K562 (cell line): ENCODE measurements at regions not wholly inside any gene's neighbourhood (a gene's known extent, or its start where the extent isn't known, plus 50 kb on each side); places are given as distances from the start of the nearest gene placed in this dataset.

Source experiments
- ATAC-seq: fragments of 200-7000 bp; cut with Tn5 transposase; 3 replicates; pipeline ENCODE4 v1.9.1; 2020; ENCODE audit warnings: moderate library complexity
- BruUV-seq: library from RNA; stranded (reverse); fragments of 400-500 nt; replicated peaks from 2 replicates; lab custom pipeline; 2021; lab: Mats Ljungman, UMichigan
- CTCF ChIA-PET: fragments of 300-600 bp; formaldehyde crosslinking; extraction: SDS; loops from one replicate; lab custom pipeline; 2021; ENCODE audit warnings: low intra/inter-chr PET ratio; lab: Yijun Ruan, JAX
- POLR2A ChIA-PET: fragments of 300-600, 350-650 bp; sonication (Branson Sonifier 250); formaldehyde crosslinking; extraction: SDS; loops from one replicate; lab custom pipeline; 2021; ENCODE audit warnings: antibody characterized with exemption, inconsistent platforms; lab: Yijun Ruan, JAX
- DNase-seq, 4 experiments: peaks; one replicate each; pipeline versions ENCODE4 v3.0.0 to v3.0.0-alpha.2; 2011 to 2018; ENCODE audit warnings: low spot score in 3 of 4, mixed read lengths in 3 of 4; ENCODE audit errors: extremely low read depth in 1 of 4
- FAIRE-seq: peaks from 2 replicates; lab custom pipeline; 2011; peaks lifted over from hg19 to GRCh38; lab: Jason Lieb, UNC
- H2AFZ ChIP-seq: 2 replicates; pipeline ENCODE4 v1.6.0; 2011; ENCODE audit warnings: low read depth, low read length, control low read depth, inconsistent platforms
- H3K27ac ChIP-seq: fragments of 200-600 bp; 3 replicates; pipeline ENCODE4 v1.8.0; 2011; ENCODE audit warnings: low read depth, mild to moderate bottlenecking, control low read depth, inconsistent platforms, low read length, moderate library complexity, mixed read lengths; ENCODE audit errors: extremely low read depth
- H3K27me3 ChIP-seq, 2 experiments: fragments of 300-600 bp in 1 of 2; 2 replicates in 1 of 2; 3 replicates in 1 of 2; pipeline versions ENCODE4 v1.6.0 to v1.8.0; 2011; ENCODE audit warnings: inconsistent platforms in 2 of 2, low read length in 2 of 2, mild to moderate bottlenecking in 1 of 2, mixed read lengths in 1 of 2, moderate library complexity in 1 of 2; ENCODE audit not compliant: control insufficient read depth in 2 of 2, insufficient read depth in 2 of 2
- H3K36me3 ChIP-seq: fragments of 300-600 bp; 3 replicates; pipeline ENCODE4 v1.8.0; 2011; ENCODE audit warnings: mild to moderate bottlenecking, low read length, inconsistent platforms; ENCODE audit not compliant: control insufficient read depth, insufficient read depth
- H3K4me1 ChIP-seq, 2 experiments: fragments of 200-600 bp in 1 of 2; replicated peaks in 1 of 2; 2 replicates in 1 of 2; 3 replicates in 1 of 2; pipeline versions ENCODE4 v1.5.1 to v1.8.0; 2011; ENCODE audit warnings: inconsistent platforms in 2 of 2, low read length in 2 of 2, mild to moderate bottlenecking in 1 of 2, mixed read lengths in 1 of 2, moderate library complexity in 1 of 2; ENCODE audit not compliant: control insufficient read depth in 2 of 2, insufficient read depth in 2 of 2
- H3K4me2 ChIP-seq: 2 replicates; pipeline ENCODE4 v1.6.1; 2011; ENCODE audit warnings: low read length, control low read depth, inconsistent platforms, mixed read lengths; ENCODE audit not compliant: insufficient read depth
- H3K4me3 ChIP-seq: fragments of 200-600 bp; sonication (generic), shearing (Covaris generic); 2 replicates; pipeline ENCODE4 v1.5.1; 2016; ENCODE audit warnings: control low read depth, inconsistent platforms
- H3K79me2 ChIP-seq: fragments of 200-600 bp; 3 replicates; pipeline ENCODE4 v1.8.0; 2011; ENCODE audit warnings: low read length, inconsistent platforms; ENCODE audit not compliant: control insufficient read depth, insufficient read depth
- H3K9ac ChIP-seq, 2 experiments: 2 replicates each; pipeline versions ENCODE4 v1.6.0 to v1.6.1; 2011; ENCODE audit warnings: low read depth in 2 of 2, low read length in 2 of 2, control low read depth in 1 of 2, inconsistent platforms in 1 of 2, mild to moderate bottlenecking in 1 of 2, mixed read lengths in 1 of 2; ENCODE audit not compliant: insufficient read depth in 1 of 2
- H3K9me1 ChIP-seq: one replicate; pipeline ENCODE4 v1.6.0; 2011; ENCODE audit warnings: inconsistent platforms, mild to moderate bottlenecking, low read length, moderate library complexity; ENCODE audit not compliant: control insufficient read depth, insufficient read depth
- H3K9me3 ChIP-seq: replicated peaks from 2 replicates; pipeline ENCODE4 v1.5.1; 2011; ENCODE audit warnings: low read depth, low read length, inconsistent platforms; ENCODE audit not compliant: control insufficient read depth, insufficient read depth
- H4K20me1 ChIP-seq: replicated peaks from 2 replicates; pipeline ENCODE4 v1.6.1; 2011; ENCODE audit warnings: low read length, inconsistent platforms, mixed read lengths; ENCODE audit not compliant: control insufficient read depth, insufficient read depth
- CLOCK ChIP-seq: fragments of 250-450 bp; sonication (Bioruptor Pico); IDR thresholded peaks from 2 replicates; pipeline ENCODE4 v1.4.0; 2020; ENCODE audit warnings: mild to moderate bottlenecking, moderate library complexity, borderline replicate concordance
- NRF1 ChIP-seq, 2 experiments: fragments of 450-650 bp; IDR thresholded peaks in 1 of 2; conservative IDR thresholded peaks in 1 of 2; 2 replicates each; pipeline ENCODE4 v1.6.1; 2014; ENCODE audit warnings: mild to moderate bottlenecking in 2 of 2
- NUFIP1 ChIP-seq: fragments of 450-650 bp; IDR thresholded peaks from 2 replicates; pipeline ENCODE4 v1.6.1; 2018; ENCODE audit not compliant: partially characterized antibody
- RBFOX2 ChIP-seq: fragments of 200-400 bp; formaldehyde crosslinking; IDR thresholded peaks from 2 replicates; pipeline ENCODE4 v1.6.1; 2017; ENCODE audit warnings: low read depth, mild to moderate bottlenecking, low read length, moderate library complexity
- TEAD2 ChIP-seq: fragments of 450-650 bp; IDR thresholded peaks from 2 replicates; pipeline ENCODE4 v1.6.1; 2016; ENCODE audit warnings: missing genetic modification characterization, control low read depth, missing compliant biosample characterization
- ZNF324 ChIP-seq: fragments of 250-450 bp; sonication (Bioruptor Pico); IDR thresholded peaks from 2 replicates; pipeline ENCODE4 v1.4.0; 2020; ENCODE audit warnings: mild to moderate bottlenecking
- ZNF668 ChIP-seq: fragments of 250-450 bp; sonication (Bioruptor Pico); IDR thresholded peaks from 2 replicates; pipeline ENCODE4 v1.8.0; 2022; ENCODE audit warnings: mild to moderate bottlenecking, inconsistent platforms
- WGBS: fragments of 100-300 bp; shearing (Covaris generic); methylation state at CpG from one replicate; pipeline ENCODE4 v1.1.6; 2016; ENCODE audit warnings: low coverage, mixed read lengths; ENCODE audit not compliant: insufficient coverage; ENCODE audit errors: missing lambda C conversion rate; 5-methylcytosine and 5-hydroxymethylcytosine counted together
- in situ Hi-C: fragments of 300-500 bp; cut with MboI; formaldehyde crosslinking; loops from 4 replicates; pipeline ENCODE4 v1.15.0; 2018; ENCODE audit warnings: inconsistent platforms, mixed read lengths
- intact Hi-C: fragments of 100-400 bp; cut with micrococcal nuclease; formaldehyde crosslinking; loops from 2 replicates; pipeline ENCODE4 v1.14.2; 2022
- TF ChIP-seq, protein P1 (sequence below): sonication (generic); formaldehyde crosslinking; IDR thresholded peaks from 2 replicates; pipeline ENCODE4 v1.8.1; 2023; ENCODE audit warnings: mild to moderate bottlenecking, missing genetic modification reagents
- TF ChIP-seq, protein P2 (sequence below): fragments of 450-650 bp; formaldehyde crosslinking; IDR thresholded peaks from 2 replicates; pipeline ENCODE4 v1.4.0; 2020; ENCODE audit warnings: mild to moderate bottlenecking, mixed read lengths
- TF ChIP-seq, protein P3 (sequence below): fragments of 450-650 bp; IDR thresholded peaks from 2 replicates; pipeline ENCODE4 v1.6.1; 2018; ENCODE audit not compliant: partially characterized antibody

DNA sequence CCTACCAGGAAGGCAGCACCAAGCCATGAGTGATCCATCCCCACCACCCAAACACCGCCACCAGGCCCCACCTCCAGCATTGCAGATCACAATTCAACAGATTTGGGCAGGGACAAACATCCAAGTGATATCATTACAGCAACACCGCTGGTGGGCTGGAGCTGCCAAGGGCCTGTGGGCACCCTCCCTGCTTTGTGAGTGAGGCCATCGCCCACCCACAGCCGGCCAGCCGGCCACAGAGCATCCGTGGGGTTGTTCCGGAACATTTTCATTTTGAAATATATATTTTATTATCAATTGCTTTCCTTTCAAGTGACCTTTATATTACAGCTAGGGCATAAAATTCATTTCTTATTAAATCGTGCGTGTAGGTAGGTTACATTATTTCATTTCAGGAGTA lies 286.0 kb upstream of the CDH4 start:
- CTCF ChIA-PET: no interaction called here
- TF ChIP-seq, protein P1, sequence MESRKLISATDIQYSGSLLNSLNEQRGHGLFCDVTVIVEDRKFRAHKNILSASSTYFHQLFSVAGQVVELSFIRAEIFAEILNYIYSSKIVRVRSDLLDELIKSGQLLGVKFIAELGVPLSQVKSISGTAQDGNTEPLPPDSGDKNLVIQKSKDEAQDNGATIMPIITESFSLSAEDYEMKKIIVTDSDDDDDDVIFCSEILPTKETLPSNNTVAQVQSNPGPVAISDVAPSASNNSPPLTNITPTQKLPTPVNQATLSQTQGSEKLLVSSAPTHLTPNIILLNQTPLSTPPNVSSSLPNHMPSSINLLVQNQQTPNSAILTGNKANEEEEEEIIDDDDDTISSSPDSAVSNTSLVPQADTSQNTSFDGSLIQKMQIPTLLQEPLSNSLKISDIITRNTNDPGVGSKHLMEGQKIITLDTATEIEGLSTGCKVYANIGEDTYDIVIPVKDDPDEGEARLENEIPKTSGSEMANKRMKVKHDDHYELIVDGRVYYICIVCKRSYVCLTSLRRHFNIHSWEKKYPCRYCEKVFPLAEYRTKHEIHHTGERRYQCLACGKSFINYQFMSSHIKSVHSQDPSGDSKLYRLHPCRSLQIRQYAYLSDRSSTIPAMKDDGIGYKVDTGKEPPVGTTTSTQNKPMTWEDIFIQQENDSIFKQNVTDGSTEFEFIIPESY: no peak
- TF ChIP-seq NUFIP1: no peak
- no peak for TF ChIP-seq CLOCK (CRISPR knock-in tag)
- TF ChIP-seq, protein P2, sequence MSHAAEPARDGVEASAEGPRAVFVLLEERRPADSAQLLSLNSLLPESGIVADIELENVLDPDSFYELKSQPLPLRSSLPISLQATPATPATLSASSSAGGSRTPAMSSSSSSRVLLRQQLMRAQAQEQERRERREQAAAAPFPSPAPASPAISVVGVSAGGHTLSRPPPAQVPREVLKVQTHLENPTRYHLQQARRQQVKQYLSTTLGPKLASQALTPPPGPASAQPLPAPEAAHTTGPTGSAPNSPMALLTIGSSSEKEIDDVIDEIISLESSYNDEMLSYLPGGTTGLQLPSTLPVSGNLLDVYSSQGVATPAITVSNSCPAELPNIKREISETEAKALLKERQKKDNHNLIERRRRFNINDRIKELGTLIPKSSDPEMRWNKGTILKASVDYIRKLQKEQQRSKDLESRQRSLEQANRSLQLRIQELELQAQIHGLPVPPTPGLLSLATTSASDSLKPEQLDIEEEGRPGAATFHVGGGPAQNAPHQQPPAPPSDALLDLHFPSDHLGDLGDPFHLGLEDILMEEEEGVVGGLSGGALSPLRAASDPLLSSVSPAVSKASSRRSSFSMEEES (CRISPR knock-in tag): no peak
- no peak for TF ChIP-seq NRF1 (conservative IDR thresholded peaks at IDR 0.05 in 1 of 2, IDR thresholded peaks at IDR 0.05 in 1 of 2)
- TF ChIP-seq ZNF668: no peak
- TF ChIP-seq RBFOX2: no peak
- TF ChIP-seq, protein P3, sequence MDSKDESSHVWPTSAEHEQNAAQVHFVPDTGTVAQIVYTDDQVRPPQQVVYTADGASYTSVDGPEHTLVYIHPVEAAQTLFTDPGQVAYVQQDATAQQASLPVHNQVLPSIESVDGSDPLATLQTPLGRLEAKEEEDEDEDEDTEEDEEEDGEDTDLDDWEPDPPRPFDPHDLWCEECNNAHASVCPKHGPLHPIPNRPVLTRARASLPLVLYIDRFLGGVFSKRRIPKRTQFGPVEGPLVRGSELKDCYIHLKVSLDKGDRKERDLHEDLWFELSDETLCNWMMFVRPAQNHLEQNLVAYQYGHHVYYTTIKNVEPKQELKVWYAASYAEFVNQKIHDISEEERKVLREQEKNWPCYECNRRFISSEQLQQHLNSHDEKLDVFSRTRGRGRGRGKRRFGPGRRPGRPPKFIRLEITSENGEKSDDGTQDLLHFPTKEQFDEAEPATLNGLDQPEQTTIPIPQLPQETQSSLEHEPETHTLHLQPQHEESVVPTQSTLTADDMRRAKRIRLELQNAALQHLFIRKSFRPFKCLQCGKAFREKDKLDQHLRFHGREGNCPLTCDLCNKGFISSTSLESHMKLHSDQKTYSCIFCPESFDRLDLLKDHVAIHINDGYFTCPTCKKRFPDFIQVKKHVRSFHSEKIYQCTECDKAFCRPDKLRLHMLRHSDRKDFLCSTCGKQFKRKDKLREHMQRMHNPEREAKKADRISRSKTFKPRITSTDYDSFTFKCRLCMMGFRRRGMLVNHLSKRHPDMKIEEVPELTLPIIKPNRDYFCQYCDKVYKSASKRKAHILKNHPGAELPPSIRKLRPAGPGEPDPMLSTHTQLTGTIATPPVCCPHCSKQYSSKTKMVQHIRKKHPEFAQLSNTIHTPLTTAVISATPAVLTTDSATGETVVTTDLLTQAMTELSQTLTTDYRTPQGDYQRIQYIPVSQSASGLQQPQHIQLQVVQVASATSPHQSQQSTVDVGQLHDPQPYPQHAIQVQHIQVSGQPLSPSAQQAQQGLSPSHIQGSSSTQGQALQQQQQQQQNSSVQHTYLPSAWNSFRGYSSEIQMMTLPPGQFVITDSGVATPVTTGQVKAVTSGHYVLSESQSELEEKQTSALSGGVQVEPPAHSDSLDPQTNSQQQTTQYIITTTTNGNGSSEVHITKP: no peak
- TF ChIP-seq ZNF324 (CRISPR knock-in tag): no peak
- TF ChIP-seq TEAD2 (tag): no peak

More for the DNA sequence above, 286.0 kb upstream of the CDH4 start:
- 3% methylated on average over 9 of the region's 9 CpGs for WGBS
- POLR2A ChIA-PET: no interaction called here
- no peak overlapping the region for H2AFZ ChIP-seq
- no peaks in the 10 kb centered on the region for H3K36me3 ChIP-seq
- no peaks in the 10 kb centered on the region for H3K9me1 ChIP-seq
- BruUV-seq: no TSS peak
- intact Hi-C loops (no loop called here), in situ Hi-C loops (no loop called here)
- H3K9ac ChIP-seq: no peak overlapping the region
- no peaks in the 10 kb centered on the region; the same call in 1 of the 2 replicates for H4K20me1 ChIP-seq
- DNase-seq (no peak), ATAC-seq (no peak), FAIRE-seq (no peak)
- peaks cover 2 to 28% of the 10 kb centered on the region in 2 experiments; a peak in 3 of 5 replicates for H3K27me3 ChIP-seq
- H3K27ac ChIP-seq: no peak overlapping the region
- H3K4me2 ChIP-seq: no peak overlapping the region
- no peaks in the 10 kb centered on the region for H3K4me1 ChIP-seq
- H3K79me2 ChIP-seq: no peaks in the 10 kb centered on the region
- no peak overlapping the region for H3K4me3 ChIP-seq
- H3K9me3 ChIP-seq: no peaks in the 10 kb centered on the region
